Stimulated activated CD4-positive, alpha-beta T cell treated with anti-CD3 and anti-CD28 coated beads, Interleukin-12 subunit alpha, Interleukin-12 subunit beta, amount 100 ng/mL, for 24 hours (primary cell): ENCODE measurements at regions not wholly inside any gene's neighbourhood (a gene's known extent, or its start where the extent isn't known, plus 50 kb on each side); places are given as distances from the start of the nearest gene placed in this dataset.
"Not testable (repeated sequence)": the region's sequence is repeated elsewhere in the genome, so short reads cannot be mapped to it uniquely, and the experiment has no call there.

Experiments
- DNase-seq, 2 experiments: peaks; one replicate each; pipeline ENCODE4 v3.0.0-alpha.2; 2020; ENCODE audit warnings: low read depth in 2 of 2

GRCh38 chr11:37323843-37324242 lies 725.8 kb upstream of the RAG2 start:
- no peak for DNase-seq

- DNase-seq, result no peak
Measured at GRCh38 chr11:37322333-37323194, 724.5 kb upstream of the RAG2 start.

- no peak for DNase-seq
Measured at GRCh38 chr11:37320921-37321320, 722.9 kb upstream of the RAG2 start.

GRCh38 chr11:37317803-37318202 lies 719.8 kb upstream of the RAG2 start:
- no peak for DNase-seq

- no peak for DNase-seq
Measured at GRCh38 chr11:37313266-37313665, 715.2 kb upstream of the RAG2 start.

GRCh38 chr11:37306563-37306962 lies 708.5 kb upstream of the RAG2 start:
- DNase-seq, result no peak

GRCh38 chr11:37301405-37301804 lies 703.4 kb upstream of the RAG2 start:
- not testable (repeated sequence) for DNase-seq

GRCh38 chr11:37298173-37298572 lies 700.1 kb upstream of the RAG2 start:
- no peak for DNase-seq

- no peak for DNase-seq
Measured at GRCh38 chr11:37286890-37287289, 688.9 kb upstream of the RAG2 start.

- no peak for DNase-seq
Measured at GRCh38 chr11:37282367-37282766, 684.3 kb upstream of the RAG2 start.

- no peak for DNase-seq
Measured at GRCh38 chr11:37280200-37280599, 682.2 kb upstream of the RAG2 start.

GRCh38 chr11:37277896-37278465 lies 679.9 kb upstream of the RAG2 start:
- DNase-seq, result no peak

- DNase-seq, result no peak
Measured at GRCh38 chr11:37264783-37265182, 666.7 kb upstream of the RAG2 start.

GRCh38 chr11:37264060-37264459 lies 666.0 kb upstream of the RAG2 start:
- DNase-seq, result no peak

GRCh38 chr11:37263467-37263866 lies 665.4 kb upstream of the RAG2 start:
- DNase-seq, result not testable (repeated sequence)

GRCh38 chr11:37259734-37260133 lies 661.7 kb upstream of the RAG2 start:
- DNase-seq, result no peak

- DNase-seq, result no peak
Measured at GRCh38 chr11:37248145-37248544, 650.1 kb upstream of the RAG2 start.

- not testable (repeated sequence) for DNase-seq
Measured at GRCh38 chr11:37246092-37246491, 648.1 kb upstream of the RAG2 start.

GRCh38 chr11:37230865-37231264 lies 632.8 kb upstream of the RAG2 start:
- DNase-seq, result no peak

GRCh38 chr11:37223962-37224361 lies 625.9 kb upstream of the RAG2 start:
- DNase-seq, result no peak

GRCh38 chr11:37203006-37203405 lies 605.0 kb upstream of the RAG2 start:
- DNase-seq, result no peak

GRCh38 chr11:37199082-37199481 lies 601.0 kb upstream of the RAG2 start:
- DNase-seq, result no peak

- DNase-seq, result no peak
Measured at GRCh38 chr11:37184326-37184725, 586.3 kb upstream of the RAG2 start.
